GM23248 (cell line): ENCODE measurements at regions not wholly inside any gene's neighbourhood (a gene's known extent, or its start where the extent isn't known, plus 50 kb on each side); places are given as distances from the start of the nearest gene placed in this dataset.

Source experiments
- EZH2 ChIP-seq: fragments of 200-600 bp; sonication (generic); IDR thresholded peaks from 2 replicates; pipeline ENCODE4 v1.6.1; 2018; ENCODE audit warnings: antibody characterized with exemption, mild to moderate bottlenecking; ENCODE audit not compliant: insufficient read depth, poor library complexity, severe bottlenecking
- EZH2phosphoT487 ChIP-seq: fragments of 200-600 bp; sonication (generic); IDR thresholded peaks from 2 replicates; pipeline ENCODE4 v1.6.1; 2018; ENCODE audit warnings: antibody characterized with exemption, moderate library complexity, mild to moderate bottlenecking, low read depth; ENCODE audit not compliant: insufficient read depth

DNA sequence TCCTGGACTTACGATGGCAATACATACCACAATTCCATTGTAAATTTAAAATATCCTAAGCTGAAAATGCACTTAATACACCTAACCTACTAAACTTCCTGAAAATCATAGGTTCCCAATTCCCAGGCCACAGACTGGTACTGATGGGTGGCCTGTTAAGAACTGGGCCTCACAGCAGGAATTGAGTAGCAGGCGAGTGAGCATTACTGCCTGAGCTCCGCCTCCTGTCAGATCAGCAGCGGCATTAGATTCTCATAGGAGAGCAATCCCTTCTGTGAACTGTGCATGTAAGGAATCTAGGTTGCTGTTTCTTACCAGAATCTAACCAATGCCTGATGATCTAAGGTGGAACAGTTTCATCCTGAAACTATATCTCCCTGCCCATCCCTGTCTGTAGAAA, 1670.2 kb upstream of the PCDH20 start:
- TF ChIP-seq EZH2phosphoT487 (no peak), EZH2 (no peak)
